Heart right ventricle (tissue), 16 donors: ENCODE measurements at regions not wholly inside any gene's neighbourhood (a gene's known extent, or its start where the extent isn't known, plus 50 kb on each side); places are given as distances from the start of the nearest gene placed in this dataset.

Source experiments
- ATAC-seq, 8 donors: fragments of 200-7000 bp; cut with Tn5 transposase; one replicate each; pipeline ENCODE4 v1.9.1; 2020; ENCODE audit warnings: mild to moderate bottlenecking in 8 of 8, moderate library complexity in 8 of 8, moderate number of reproducible peaks in 1 of 8
- DNase-seq, 2 donors: peaks; one replicate each; pipeline ENCODE4 v3.0.0-alpha.2; 2020
- H3K27ac ChIP-seq, 10 donors: fragments of 200-600 bp; sonication (generic) in 2 of 10; one replicate each; pipeline versions ENCODE4 v1.5.0 to v1.8.0; 2020 to 2022; ENCODE audit warnings: mild to moderate bottlenecking in 3 of 10
- H3K27me3 ChIP-seq, 7 donors: fragments of 200-600 bp; one replicate each; pipeline ENCODE4 v1.8.0; 2021 to 2022; ENCODE audit warnings: mild to moderate bottlenecking in 2 of 7
- H3K36me3 ChIP-seq, 9 donors: fragments of 200-600 bp; sonication (generic) in 1 of 9; one replicate each; pipeline versions ENCODE4 v1.5.0 to v1.8.0; 2020 to 2022; ENCODE audit warnings: mild to moderate bottlenecking in 2 of 9
- H3K4me1 ChIP-seq, 9 donors: fragments of 200-600 bp; sonication (generic) in 1 of 9; one replicate each; pipeline versions ENCODE4 v1.5.0 to v1.8.0; 2020 to 2022; ENCODE audit warnings: mild to moderate bottlenecking in 4 of 9
- H3K4me3 ChIP-seq, 10 donors: fragments of 200-600 bp; sonication (generic) in 2 of 10; one replicate each; pipeline versions ENCODE4 v1.5.0 to v1.8.0; 2020 to 2022; ENCODE audit warnings: mild to moderate bottlenecking in 7 of 10, moderate library complexity in 2 of 10
- H3K9me3 ChIP-seq, 11 donors: fragments of 200-600 bp in 10 of 11; sonication (generic) in 2 of 11; one replicate each; pipeline versions ENCODE4 v1.5.0 to v1.8.0; 2013 to 2022; ENCODE audit warnings: mild to moderate bottlenecking in 2 of 11, control low read depth in 1 of 11, moderate library complexity in 1 of 11
- WGBS, 2 donors: extraction: QIAGEN DNeasy Blood & Tissue Kit; methylation state at CpG; one replicate each; pipeline ENCODE4 v1.1.7; 2013; ENCODE audit warnings: inconsistent platforms in 1 of 2; 5-methylcytosine and 5-hydroxymethylcytosine counted together
- intact Hi-C, 10 donors: fragments of 100-400 bp; cut with DNase I; formaldehyde crosslinking; loops; one replicate each; pipeline versions ENCODE4 v1.11.1 to v1.14.2; 2022
- TF ChIP-seq, protein P1 (sequence below), 9 donors: fragments of 200-600 bp; sonication (generic) in 2 of 9; IDR thresholded peaks; one replicate each; pipeline versions ENCODE4 v1.5.0 to v1.8.0; 2021 to 2022; ENCODE audit warnings: antibody characterized with exemption in 9 of 9, mild to moderate bottlenecking in 5 of 9, moderate library complexity in 1 of 9
- donor health status: Arrhythmogenic right ventricular cardiomyopathy.
- donor health status: ischemic (EF 13 %, LVEDD 7.1; RV severe dilation, severe dysfunction).
- donor health status: healthy with polysubstance abuse.
- donor health status: DM: no; HTN: yes; CAD: no.
- donor health status: DM: no; HTN: no; CAD: no.
- donor health status: ischemic (EF 25% LVEDD 6.9; RV normal size, moderate dysfunction).
- donor health status: ischemic (EF 25% LVEDD 5.7; RV mildly dilated, moderate dysfunction).
- donor health status: healthy.
- donor health status: DM: yes; HTN: yes; CAD: no.
- donor health status: Ischemic cardiomyopathy.
- donor health status: ischemic (EF 35%, LVEDD 5.7; RV mildly dilated, moderate dysfunction).
- donor health status: nonischemic (EF 11% LVEDD 7.7; RV severe dilation, severe dysfunction).
- donor health status: DM: yes; HTN: yes; CAD: no.
- donor health status: PGD.
- donor health status: ischemic (EF 29% LVEDD 5.4; RV normal size, mild dysfunction).
- donor health status: nonischemic (EF 23%, LVEDD 6.1; RV moderate dilation, normal function).

- TF ChIP-seq, protein P1, sequence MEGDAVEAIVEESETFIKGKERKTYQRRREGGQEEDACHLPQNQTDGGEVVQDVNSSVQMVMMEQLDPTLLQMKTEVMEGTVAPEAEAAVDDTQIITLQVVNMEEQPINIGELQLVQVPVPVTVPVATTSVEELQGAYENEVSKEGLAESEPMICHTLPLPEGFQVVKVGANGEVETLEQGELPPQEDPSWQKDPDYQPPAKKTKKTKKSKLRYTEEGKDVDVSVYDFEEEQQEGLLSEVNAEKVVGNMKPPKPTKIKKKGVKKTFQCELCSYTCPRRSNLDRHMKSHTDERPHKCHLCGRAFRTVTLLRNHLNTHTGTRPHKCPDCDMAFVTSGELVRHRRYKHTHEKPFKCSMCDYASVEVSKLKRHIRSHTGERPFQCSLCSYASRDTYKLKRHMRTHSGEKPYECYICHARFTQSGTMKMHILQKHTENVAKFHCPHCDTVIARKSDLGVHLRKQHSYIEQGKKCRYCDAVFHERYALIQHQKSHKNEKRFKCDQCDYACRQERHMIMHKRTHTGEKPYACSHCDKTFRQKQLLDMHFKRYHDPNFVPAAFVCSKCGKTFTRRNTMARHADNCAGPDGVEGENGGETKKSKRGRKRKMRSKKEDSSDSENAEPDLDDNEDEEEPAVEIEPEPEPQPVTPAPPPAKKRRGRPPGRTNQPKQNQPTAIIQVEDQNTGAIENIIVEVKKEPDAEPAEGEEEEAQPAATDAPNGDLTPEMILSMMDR (IDR thresholded peaks at IDR 0.05), result no peak
- intact Hi-C loops, result no loop called here
- Histone ChIP-seq H3K27me3 (peaks cover 0 to 17% (median 0%) of the 10 kb centered on the region in 7 donors), H3K4me1 (no peaks in the 10 kb centered on the region), H3K9me3 (no peaks in the 10 kb centered on the region), H3K36me3 (no peaks in the 10 kb centered on the region), H3K27ac (no peak overlapping the region), H3K4me3 (no peak overlapping the region)
- ATAC-seq, result no peak
- 70 to 85% methylated on average over 3 of the region's 3 CpGs for WGBS, 2 donors
- DNase-seq, result no peak
Observed at GRCh38 chr2:118535818-118536212, 311.6 kb downstream of the EN1 start.

- TF ChIP-seq, protein P1 (IDR thresholded peaks at IDR 0.05), result no peak
- H3K4me3 ChIP-seq, result no peak overlapping the region
- intact Hi-C loops, result no loop called here
- no peaks in the 10 kb centered on the region for H3K9me3 ChIP-seq
- 54 to 63% methylated on average over 7 of the region's 7 CpGs for WGBS, 2 donors
- ATAC-seq (no peak), DNase-seq (no peak)
- peaks cover 0 to 17% (median 0%) of the 10 kb centered on the region in 7 donors for H3K27me3 ChIP-seq
- no peaks in the 10 kb centered on the region for H3K4me1 ChIP-seq
- no peak overlapping the region for H3K27ac ChIP-seq
- H3K36me3 ChIP-seq, result no peaks in the 10 kb centered on the region
Observed at GRCh38 chr2:118535171-118535817, 312.2 kb downstream of the EN1 start.

- peaks cover 0 to 10% (median 2%) of the 10 kb centered on the region in 7 donors for H3K27me3 ChIP-seq
- TF ChIP-seq, protein P1 (IDR thresholded peaks at IDR 0.05), result no peak
- no peaks in the 10 kb centered on the region for H3K9me3 ChIP-seq
- intact Hi-C loops, result no loop called here
- no peaks in the 10 kb centered on the region for H3K4me1 ChIP-seq
- ATAC-seq, result no peak
- DNase-seq, result no peak
- no peak overlapping the region for H3K4me3 ChIP-seq
- no peak overlapping the region for H3K27ac ChIP-seq
- WGBS, 2 donors, result 62 to 74% methylated on average over 6 of the region's 6 CpGs
- no peaks in the 10 kb centered on the region for H3K36me3 ChIP-seq
Observed at GRCh38 chr2:118530976-118531375, 316.5 kb downstream of the EN1 start.

GRCh38 chr2:118529908-118530599 is 317.4 kb downstream of the EN1 start:
- 20 to 22% methylated on average over 5 of the region's 5 CpGs for WGBS, 2 donors
- DNase-seq (no peak), ATAC-seq (no peak)
- no peak overlapping the region for H3K4me3 ChIP-seq
- H3K9me3 ChIP-seq, result no peaks in the 10 kb centered on the region
- TF ChIP-seq, protein P1 (IDR thresholded peaks at IDR 0.05), result no peak
- no peaks in the 10 kb centered on the region for H3K4me1 ChIP-seq
- no peaks in the 10 kb centered on the region for H3K36me3 ChIP-seq
- no peak overlapping the region for H3K27ac ChIP-seq
- intact Hi-C loops, result no loop called here
- peaks cover 0 to 15% (median 0%) of the 10 kb centered on the region in 7 donors for H3K27me3 ChIP-seq
